ENCODE measurements at regions not wholly inside any gene's neighbourhood (a gene's known extent, or its start where the extent isn't known, plus 50 kb on each side); places are given as distances from the start of the nearest gene placed in this dataset.

DNA sequence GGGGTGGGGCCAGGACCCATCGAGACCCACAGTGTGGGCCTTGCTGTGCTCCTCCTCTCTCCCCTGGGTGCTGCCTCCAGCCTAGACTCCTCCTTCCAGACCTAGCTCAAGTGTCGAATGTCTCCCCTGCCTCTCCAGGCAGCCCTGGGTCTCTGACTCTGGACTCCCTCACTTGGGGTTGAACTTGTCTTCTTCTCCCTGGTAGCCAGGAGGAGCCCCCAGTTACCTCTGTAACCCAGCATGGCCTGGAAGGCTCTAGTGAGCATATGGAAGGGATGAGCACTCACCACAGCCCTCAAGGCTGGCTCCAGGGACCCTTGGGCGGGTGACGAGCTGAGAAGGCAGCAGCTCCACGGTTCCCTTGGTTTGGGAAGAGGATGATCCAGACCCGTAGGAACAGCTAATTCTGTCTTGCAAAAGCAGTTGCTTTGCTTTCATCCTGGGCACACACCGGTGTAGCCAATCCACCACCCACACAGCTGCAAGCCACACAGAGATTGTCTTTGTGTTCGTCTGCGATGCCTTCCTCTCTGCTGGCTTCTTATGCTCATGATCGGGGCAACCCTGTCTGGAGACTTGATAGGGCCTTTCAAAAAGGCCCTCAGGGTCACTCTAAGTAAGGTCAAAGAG lies 52.3 kb upstream of the ANTXRL start:
- Histone ChIP-seq H3K27me3 (ENCODE audit: control insufficient read depth in 3 of 3, insufficient read depth in 3 of 3, low read length in 3 of 3) (no peaks in the 10 kb centered on the region), H3K4me1 (ENCODE audit: control insufficient read depth in 3 of 3, insufficient read depth in 2 of 3, low read depth in 1 of 3, low read length in 2 of 3) (no peaks in the 10 kb centered on the region), H3K4me3 (ENCODE audit: low read depth in 1 of 3, low read length in 3 of 3) (no peak overlapping the region), H3K27ac (ENCODE audit: low read depth in 1 of 3, low read length in 2 of 3) (no peak overlapping the region), H3K9me3 (ENCODE audit: control insufficient read depth in 2 of 2, insufficient read depth in 1 of 2, low read depth in 1 of 2, low read length in 1 of 2) (no peaks in the 10 kb centered on the region), H3K36me3 (ENCODE audit: control insufficient read depth in 3 of 3, insufficient read depth in 2 of 3, low read depth in 1 of 3, low read length in 3 of 3) (no peaks in the 10 kb centered on the region)
- WGBS, 3 donors: 82 to 90% (median 83%) methylated on average over 10 of the region's 10 CpGs
- DNase-seq (no peak), FAIRE-seq (no peak)

DNA sequence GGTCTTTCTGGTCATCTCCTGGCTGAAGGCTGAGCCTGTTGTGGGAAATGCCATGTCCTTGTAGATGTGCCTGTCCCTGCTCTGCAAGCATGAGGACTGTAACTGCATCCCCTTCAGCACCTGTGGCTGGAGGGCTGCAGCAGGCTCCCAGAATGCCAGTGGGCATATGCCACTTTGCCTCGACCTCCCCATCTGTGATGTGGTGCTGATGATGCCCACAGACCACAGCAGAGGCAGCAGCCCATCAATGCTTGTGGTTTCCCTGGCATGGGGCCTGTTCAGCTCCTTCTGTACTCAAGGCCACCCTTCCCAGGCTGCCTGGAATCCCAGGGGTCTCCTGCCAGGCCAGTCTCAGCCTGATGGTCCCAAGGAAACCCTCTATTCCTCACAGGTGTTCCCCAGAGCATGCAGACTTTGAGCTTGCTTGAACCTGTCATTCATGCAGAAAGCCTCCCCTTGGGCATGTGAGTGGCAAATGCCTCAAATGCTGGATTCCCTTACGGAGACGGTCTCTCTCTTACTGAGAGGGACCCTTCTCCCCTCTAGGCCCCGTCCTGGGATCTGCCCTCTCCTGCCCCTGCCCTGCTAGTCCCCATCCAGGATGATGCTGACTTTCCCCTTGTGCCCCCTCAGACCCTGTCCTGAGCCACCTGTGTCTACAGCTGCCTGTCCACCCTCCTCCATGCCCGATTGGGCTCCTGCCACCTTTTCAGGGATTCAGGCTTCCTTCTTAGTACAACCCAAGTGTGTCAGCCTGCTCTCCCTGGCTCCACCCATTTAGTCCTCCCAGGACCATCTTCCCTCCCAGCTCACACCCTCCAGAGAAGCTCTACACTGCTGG lies 50.9 kb upstream of the ANTXRL start:
- H3K9me3 ChIP-seq (ENCODE audit: control insufficient read depth in 2 of 2, insufficient read depth in 1 of 2, low read depth in 1 of 2, low read length in 1 of 2): peaks cover 0 to 2% of the 10 kb centered on the region in 2 donors
- WGBS, 3 donors: 61 to 75% (median 70%) methylated on average over 5 of the region's 5 CpGs
- H3K36me3 ChIP-seq (ENCODE audit: control insufficient read depth in 3 of 3, insufficient read depth in 2 of 3, low read depth in 1 of 3, low read length in 3 of 3): no peaks in the 10 kb centered on the region
- no peaks in the 10 kb centered on the region for H3K4me1 ChIP-seq (ENCODE audit: control insufficient read depth in 3 of 3, insufficient read depth in 2 of 3, low read depth in 1 of 3, low read length in 2 of 3)
- H3K27me3 ChIP-seq (ENCODE audit: control insufficient read depth in 3 of 3, insufficient read depth in 3 of 3, low read length in 3 of 3): no peaks in the 10 kb centered on the region
- no peak overlapping the region for H3K4me3 ChIP-seq (ENCODE audit: low read depth in 1 of 3, low read length in 3 of 3)
- DNase-seq (no peak), FAIRE-seq (no peak)
- H3K27ac ChIP-seq (ENCODE audit: low read depth in 1 of 3, low read length in 2 of 3): no peak overlapping the region

DNA sequence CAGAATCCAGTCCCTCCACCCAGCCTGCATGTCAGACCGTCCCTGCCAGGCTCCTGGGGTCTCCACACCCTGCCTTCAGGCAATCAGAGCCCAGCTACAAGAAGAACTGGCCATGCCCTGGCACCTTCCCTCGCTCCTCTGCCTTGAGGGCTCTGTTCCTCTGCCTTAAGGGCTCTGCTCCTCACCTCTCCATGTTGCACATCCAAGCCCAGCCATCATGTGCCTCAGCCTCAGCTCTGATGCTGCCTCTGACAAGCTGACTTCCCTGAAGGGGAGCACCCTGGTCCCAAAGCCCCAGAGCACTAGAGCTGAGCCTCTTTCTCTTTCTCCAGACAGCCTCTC lies 50.3 kb upstream of the ANTXRL start:
- Histone ChIP-seq H3K36me3 (ENCODE audit: control insufficient read depth in 3 of 3, insufficient read depth in 2 of 3, low read depth in 1 of 3, low read length in 3 of 3) (no peaks in the 10 kb centered on the region), H3K27me3 (ENCODE audit: control insufficient read depth in 3 of 3, insufficient read depth in 3 of 3, low read length in 3 of 3) (no peaks in the 10 kb centered on the region), H3K4me1 (ENCODE audit: control insufficient read depth in 3 of 3, insufficient read depth in 2 of 3, low read depth in 1 of 3, low read length in 2 of 3) (no peaks in the 10 kb centered on the region), H3K27ac (ENCODE audit: low read depth in 1 of 3, low read length in 2 of 3) (no peak overlapping the region), H3K9me3 (ENCODE audit: control insufficient read depth in 2 of 2, insufficient read depth in 1 of 2, low read depth in 1 of 2, low read length in 1 of 2) (peaks cover 0 to 3% of the 10 kb centered on the region in 2 donors), H3K4me3 (ENCODE audit: low read depth in 1 of 3, low read length in 3 of 3) (no peak overlapping the region)
- FAIRE-seq (no peak), DNase-seq (no peak)
- WGBS, 3 donors: 82 to 85% (median 83%) methylated on average over 2 of the region's 2 CpGs

DNA sequence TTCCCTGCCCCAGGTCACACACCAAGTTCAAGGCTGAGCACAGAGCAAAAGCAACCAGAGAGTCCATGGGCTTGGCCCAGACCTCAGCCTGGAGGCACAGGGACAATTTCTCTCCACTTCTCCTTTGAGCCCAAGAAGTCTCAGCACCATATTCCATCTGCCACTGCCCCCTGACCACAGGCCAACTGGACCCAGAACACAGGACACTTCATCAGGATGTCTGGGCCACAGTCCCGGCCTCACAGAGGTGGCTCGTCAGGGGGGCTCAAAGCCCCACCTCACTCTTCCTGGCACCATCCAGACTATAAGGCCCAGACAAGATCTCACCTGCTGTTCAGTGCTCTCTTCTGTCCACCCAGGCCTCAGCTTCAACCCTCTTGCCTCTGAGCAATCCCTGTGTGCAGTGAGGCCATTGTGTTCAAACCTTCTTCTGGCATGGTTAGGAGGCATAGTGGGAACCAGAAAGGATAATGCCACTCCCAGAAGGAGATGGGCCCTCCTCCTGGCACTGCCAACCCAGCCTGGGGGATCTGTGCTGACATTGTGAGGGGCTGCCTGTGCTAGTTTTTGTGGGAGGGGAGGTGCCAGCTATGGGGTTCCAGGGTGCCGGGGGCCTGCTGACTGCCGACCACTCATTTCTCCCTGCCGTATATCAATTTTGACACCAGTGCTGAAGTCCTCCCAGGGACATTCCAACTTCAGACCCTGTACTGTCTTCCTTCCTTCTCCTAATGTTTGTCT lies 49.7 kb upstream of the ANTXRL start:
- H3K4me1 ChIP-seq (ENCODE audit: control insufficient read depth in 3 of 3, insufficient read depth in 2 of 3, low read depth in 1 of 3, low read length in 2 of 3): no peaks in the 10 kb centered on the region
- no peak for FAIRE-seq
- no peak overlapping the region for H3K4me3 ChIP-seq (ENCODE audit: low read depth in 1 of 3, low read length in 3 of 3)
- peaks cover 0 to 5% of the 10 kb centered on the region in 2 donors for H3K9me3 ChIP-seq (ENCODE audit: control insufficient read depth in 2 of 2, insufficient read depth in 1 of 2, low read depth in 1 of 2, low read length in 1 of 2)
- no peaks in the 10 kb centered on the region for H3K27me3 ChIP-seq (ENCODE audit: control insufficient read depth in 3 of 3, insufficient read depth in 3 of 3, low read length in 3 of 3)
- DNase-seq: no peak
- H3K27ac ChIP-seq (ENCODE audit: low read depth in 1 of 3, low read length in 2 of 3): no peak overlapping the region
- WGBS, 3 donors: 93 to 96% (median 95%) methylated on average over 5 of the region's 5 CpGs
- H3K36me3 ChIP-seq (ENCODE audit: control insufficient read depth in 3 of 3, insufficient read depth in 2 of 3, low read depth in 1 of 3, low read length in 3 of 3): no peaks in the 10 kb centered on the region
